ENCODE measurements at regions not wholly inside any gene's neighbourhood (a gene's known extent, or its start where the extent isn't known, plus 50 kb on each side); places are given as distances from the start of the nearest gene placed in this dataset.

DNA sequence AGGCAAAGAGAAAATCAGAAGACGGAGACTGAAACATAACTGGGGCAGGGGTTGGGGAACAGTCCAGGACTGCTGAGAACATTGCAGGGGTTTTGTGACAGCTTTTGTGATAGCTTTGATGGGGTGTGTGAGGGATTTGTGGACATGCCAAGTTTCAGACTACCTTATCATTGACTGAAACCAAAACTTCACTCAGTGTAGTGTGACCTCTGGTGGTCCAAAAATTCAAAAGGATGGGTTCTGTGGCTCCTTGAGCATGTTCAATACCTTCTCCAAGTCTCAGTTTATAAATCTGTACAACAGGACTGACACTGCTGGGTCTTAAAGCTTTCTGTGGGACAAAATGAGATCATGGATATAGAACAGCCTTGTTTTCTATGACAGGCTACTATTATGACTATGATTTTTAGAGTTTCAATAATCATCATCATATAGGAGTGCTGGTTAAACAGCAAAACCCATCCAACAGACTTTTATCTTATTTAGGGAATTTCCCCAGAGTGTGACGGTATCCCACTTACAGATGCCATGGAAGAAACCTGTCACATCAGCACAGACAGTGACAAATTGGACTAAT is 259.2 kb upstream of the SLC14A2 start:
- no peak overlapping the region for H2AFZ ChIP-seq (replicated peaks; ENCODE audit: low read length, poor library complexity)
- ChIA-PET POLR2A (ENCODE audit: unreplicated experiment) (no interaction called here), CTCF (no interaction called here)
- in situ Hi-C loops (cut with MboI; ENCODE audit: low sequenced_read_pairs): no loop called here
- H3K18ac ChIP-seq (ENCODE audit: low read depth, low read length): no peak overlapping the region
- intact Hi-C loops (cut with micrococcal nuclease): no loop called here
- no peak overlapping the region for H4K8ac ChIP-seq (ENCODE audit: low read depth in 2 of 2, low read length in 2 of 2)
- peaks cover 12% of the 10 kb centered on the region; the same call in 1 of the 2 replicates for H3K27me3 ChIP-seq (ENCODE audit: control insufficient read depth, insufficient read depth, low read length)
- no peak overlapping the region for H4K5ac ChIP-seq (ENCODE audit: low read depth, low read length)
- H4K20me1 ChIP-seq (ENCODE audit: insufficient read depth, low read length): no peaks in the 10 kb centered on the region
- H3K4ac ChIP-seq (ENCODE audit: low read depth, low read length): no peak overlapping the region
- no peaks in the 10 kb centered on the region for H3K79me1 ChIP-seq (ENCODE audit: low read depth in 1 of 2, low read length in 2 of 2)
- H3K4me2 ChIP-seq (ENCODE audit: low read depth, low read length): no peak overlapping the region
- no peaks in the 10 kb centered on the region; the same call in 1 of the 2 replicates for H3K4me1 ChIP-seq (ENCODE audit: control insufficient read depth, insufficient read depth, low read length)
- ATAC-seq (ENCODE audit: low read depth) (no peak), DNase-seq (no peak)
- no peak overlapping the region for H3K4me3 ChIP-seq (ENCODE audit: insufficient read depth, low read depth, low read length)
- dilution Hi-C loops (cut with HindIII; ENCODE audit: low sequenced_read_pairs, unreplicated experiment): no loop called here
- no peak overlapping the region for H2AK9ac ChIP-seq (replicated peaks; ENCODE audit: low read depth, low read length, poor library complexity)
- H3K27ac ChIP-seq (ENCODE audit: insufficient read depth, low read length): no peak overlapping the region
- no peak overlapping the region for H4K91ac ChIP-seq (ENCODE audit: insufficient read depth, low read depth, low read length)
- TF ChIP-seq RAD21 (IDR thresholded peaks at IDR 0.05; ENCODE audit: low read length) (no peak), POLR2A (IDR thresholded peaks at IDR 0.05; ENCODE audit: low read depth, low read length) (no peak), CHD1 (IDR thresholded peaks at IDR 0.05; ENCODE audit: low read depth, low read length) (no peak), BHLHE40 (IDR thresholded peaks at IDR 0.05; ENCODE audit: low read depth, low read length) (no peak), RFX5 (IDR thresholded peaks at IDR 0.05; ENCODE audit: low read depth, low read length) (no peak), RCOR1 (IDR thresholded peaks at IDR 0.05; ENCODE audit: insufficient replicate concordance, low read length) (no peak), MAZ (IDR thresholded peaks at IDR 0.05; ENCODE audit: borderline replicate concordance, low read depth, low read length) (no peak), NFE2L2 (IDR thresholded peaks at IDR 0.05; ENCODE audit: low read depth, low read length) (no peak), MXI1 (IDR thresholded peaks at IDR 0.05; ENCODE audit: borderline replicate concordance, low read depth, low read length) (no peak), CEBPB (IDR thresholded peaks at IDR 0.05; ENCODE audit: low read depth, low read length) (no peak)
- TF ChIP-seq, protein P1, sequence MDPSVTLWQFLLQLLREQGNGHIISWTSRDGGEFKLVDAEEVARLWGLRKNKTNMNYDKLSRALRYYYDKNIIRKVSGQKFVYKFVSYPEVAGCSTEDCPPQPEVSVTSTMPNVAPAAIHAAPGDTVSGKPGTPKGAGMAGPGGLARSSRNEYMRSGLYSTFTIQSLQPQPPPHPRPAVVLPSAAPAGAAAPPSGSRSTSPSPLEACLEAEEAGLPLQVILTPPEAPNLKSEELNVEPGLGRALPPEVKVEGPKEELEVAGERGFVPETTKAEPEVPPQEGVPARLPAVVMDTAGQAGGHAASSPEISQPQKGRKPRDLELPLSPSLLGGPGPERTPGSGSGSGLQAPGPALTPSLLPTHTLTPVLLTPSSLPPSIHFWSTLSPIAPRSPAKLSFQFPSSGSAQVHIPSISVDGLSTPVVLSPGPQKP (IDR thresholded peaks at IDR 0.05; ENCODE audit: borderline replicate concordance, low read depth, low read length): no peak
- TF ChIP-seq, protein P2, sequence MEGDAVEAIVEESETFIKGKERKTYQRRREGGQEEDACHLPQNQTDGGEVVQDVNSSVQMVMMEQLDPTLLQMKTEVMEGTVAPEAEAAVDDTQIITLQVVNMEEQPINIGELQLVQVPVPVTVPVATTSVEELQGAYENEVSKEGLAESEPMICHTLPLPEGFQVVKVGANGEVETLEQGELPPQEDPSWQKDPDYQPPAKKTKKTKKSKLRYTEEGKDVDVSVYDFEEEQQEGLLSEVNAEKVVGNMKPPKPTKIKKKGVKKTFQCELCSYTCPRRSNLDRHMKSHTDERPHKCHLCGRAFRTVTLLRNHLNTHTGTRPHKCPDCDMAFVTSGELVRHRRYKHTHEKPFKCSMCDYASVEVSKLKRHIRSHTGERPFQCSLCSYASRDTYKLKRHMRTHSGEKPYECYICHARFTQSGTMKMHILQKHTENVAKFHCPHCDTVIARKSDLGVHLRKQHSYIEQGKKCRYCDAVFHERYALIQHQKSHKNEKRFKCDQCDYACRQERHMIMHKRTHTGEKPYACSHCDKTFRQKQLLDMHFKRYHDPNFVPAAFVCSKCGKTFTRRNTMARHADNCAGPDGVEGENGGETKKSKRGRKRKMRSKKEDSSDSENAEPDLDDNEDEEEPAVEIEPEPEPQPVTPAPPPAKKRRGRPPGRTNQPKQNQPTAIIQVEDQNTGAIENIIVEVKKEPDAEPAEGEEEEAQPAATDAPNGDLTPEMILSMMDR (conservative IDR thresholded peaks at IDR 0.05; ENCODE audit: low read depth, low read length): no peak
- TF ChIP-seq, protein P3, sequence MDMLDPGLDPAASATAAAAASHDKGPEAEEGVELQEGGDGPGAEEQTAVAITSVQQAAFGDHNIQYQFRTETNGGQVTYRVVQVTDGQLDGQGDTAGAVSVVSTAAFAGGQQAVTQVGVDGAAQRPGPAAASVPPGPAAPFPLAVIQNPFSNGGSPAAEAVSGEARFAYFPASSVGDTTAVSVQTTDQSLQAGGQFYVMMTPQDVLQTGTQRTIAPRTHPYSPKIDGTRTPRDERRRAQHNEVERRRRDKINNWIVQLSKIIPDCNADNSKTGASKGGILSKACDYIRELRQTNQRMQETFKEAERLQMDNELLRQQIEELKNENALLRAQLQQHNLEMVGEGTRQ (IDR thresholded peaks at IDR 0.05; ENCODE audit: low read depth, low read length): no peak
- no peak overlapping the region for H2BK5ac ChIP-seq (ENCODE audit: low read depth, low read length, poor library complexity, severe bottlenecking)
- H3K23ac ChIP-seq (ENCODE audit: low read depth, low read length): no peak overlapping the region
- no peaks in the 10 kb centered on the region for H3K36me3 ChIP-seq (ENCODE audit: control insufficient read depth, insufficient read depth, low read length)
- H3K9ac ChIP-seq (ENCODE audit: low read depth, low read length): no peak overlapping the region
- no peak overlapping the region for H2BK15ac ChIP-seq (ENCODE audit: low read depth, low read length)
- no CpG with 5 or more reads among the region's 2 CpGs for WGBS, 2 experiments (ENCODE audit: extremely low coverage in 2 of 2, insufficient read length in 1 of 2)
- no peaks in the 10 kb centered on the region for H3K9me3 ChIP-seq (ENCODE audit: control insufficient read depth, insufficient read depth, low read length)
- H3K14ac ChIP-seq (replicated peaks; ENCODE audit: low read depth, low read length): no peak overlapping the region
- H3K9me1 ChIP-seq (ENCODE audit: insufficient read depth, low read length): no peaks in the 10 kb centered on the region
- no peak overlapping the region for H2BK20ac ChIP-seq (ENCODE audit: low read depth, low read length)
- no peak overlapping the region for H2BK120ac ChIP-seq (ENCODE audit: low read depth, low read length)
- BruUV-seq (replicated peaks): no TSS peak
- H2AK5ac ChIP-seq (ENCODE audit: low read depth, low read length): no peak overlapping the region
- H3K56ac ChIP-seq (ENCODE audit: extremely low read depth, insufficient read depth, low read length): no peak overlapping the region

Measured in IMR-90 (cell line).